GM12873 (cell line): ENCODE measurements at regions not wholly inside any gene's neighbourhood (a gene's known extent, or its start where the extent isn't known, plus 50 kb on each side); places are given as distances from the start of the nearest gene placed in this dataset.

Source experiments
- CTCF ChIP-seq: IDR thresholded peaks from 2 replicates; pipeline ENCODE4 v1.5.1; 2012; ENCODE audit warnings: low read depth, mild to moderate bottlenecking, moderate library complexity, low read length, control low read depth; ENCODE audit not compliant: insufficient read depth; ENCODE audit errors: missing control alignments

GRCh38 chr14:101405171-101405883, 156.0 kb upstream of the DIO3 start:
- no peak for TF ChIP-seq CTCF

GRCh38 chr14:101406921-101407320, 154.4 kb upstream of the DIO3 start:
- TF ChIP-seq CTCF = no peak

- TF ChIP-seq CTCF = no peak
Measured at GRCh38 chr14:101407328-101407727, 154.0 kb upstream of the DIO3 start.

GRCh38 chr14:101408077-101408831, 153.0 kb upstream of the DIO3 start:
- no peak for TF ChIP-seq CTCF

GRCh38 chr14:101409006-101409543, 152.2 kb upstream of the DIO3 start:
- TF ChIP-seq CTCF = no peak

- TF ChIP-seq CTCF = no peak
Measured at GRCh38 chr14:101410126-101410525, 151.2 kb upstream of the DIO3 start.

GRCh38 chr14:101411151-101411550, 150.1 kb upstream of the DIO3 start:
- TF ChIP-seq CTCF = no peak
